GM21786 (cell line): ENCODE measurements at regions not wholly inside any gene's neighbourhood (a gene's known extent, or its start where the extent isn't known, plus 50 kb on each side); places are given as distances from the start of the nearest gene placed in this dataset.

Source experiments
- ATAC-seq: cut with Tn5 transposase; IDR thresholded peaks from one replicate; pipeline ENCODE4 v1.9.1; 2021; ENCODE audit not compliant: unreplicated experiment

- no peak for ATAC-seq
Measured at GRCh38 chr19:23855676-23856075, 59.0 kb upstream of the ZNF726 start.

DNA sequence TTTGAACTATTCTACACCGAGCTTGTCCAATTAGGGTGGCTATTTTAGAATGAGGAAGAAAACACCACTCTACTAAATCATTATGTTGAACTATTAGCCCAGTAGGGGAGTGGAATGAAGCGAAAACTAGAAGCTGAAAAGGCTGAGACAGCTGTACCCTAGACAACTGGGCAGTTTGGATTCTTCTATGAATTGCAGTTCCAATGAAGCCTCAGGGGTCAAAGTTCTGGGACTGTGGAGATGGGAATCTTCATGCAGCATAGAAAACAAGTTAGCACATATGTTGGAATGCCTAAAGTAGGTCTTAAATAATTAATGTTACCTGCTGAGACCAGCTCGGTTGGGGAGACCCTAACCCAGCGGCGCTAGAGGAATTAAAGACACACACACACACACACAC, 62.7 kb upstream of the ZNF726 start:
- ATAC-seq = no peak

DNA sequence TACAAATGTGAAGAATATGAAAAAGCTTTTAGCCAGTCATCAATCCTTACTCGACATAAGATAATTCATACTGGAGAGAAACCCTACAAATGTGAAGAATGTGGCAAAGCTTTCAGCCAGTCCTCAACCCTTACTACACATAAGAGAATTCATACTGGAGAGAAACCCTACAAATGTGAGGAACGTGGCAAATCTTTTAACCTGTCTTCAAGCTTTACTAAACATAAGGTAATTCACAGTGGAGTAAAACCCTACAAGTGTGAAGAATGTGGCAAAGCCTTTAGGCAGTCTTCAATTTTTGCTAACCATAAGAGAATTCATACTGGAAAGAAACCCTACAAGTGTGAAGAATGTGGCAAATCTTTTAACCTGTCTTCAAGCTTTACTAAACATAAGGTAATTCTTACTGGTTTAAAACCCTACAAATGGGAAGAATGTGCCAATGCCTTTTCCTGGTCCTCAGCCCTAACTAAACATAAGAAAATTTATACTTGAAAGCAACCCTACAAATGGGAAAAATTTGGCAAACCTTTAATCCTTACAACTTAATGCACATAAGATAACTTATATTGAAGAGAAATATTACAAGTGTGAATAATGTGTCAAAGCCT, 74.1 kb upstream of the ZNF681 start:
- ATAC-seq = no peak

- ATAC-seq = peak; percentile 45
Measured at GRCh38 chr19:23823952-23824389, 65.3 kb upstream of the ZNF681 start.

GRCh38 chr19:23822735-23823134, 64.0 kb upstream of the ZNF681 start:
- ATAC-seq = no peak

DNA sequence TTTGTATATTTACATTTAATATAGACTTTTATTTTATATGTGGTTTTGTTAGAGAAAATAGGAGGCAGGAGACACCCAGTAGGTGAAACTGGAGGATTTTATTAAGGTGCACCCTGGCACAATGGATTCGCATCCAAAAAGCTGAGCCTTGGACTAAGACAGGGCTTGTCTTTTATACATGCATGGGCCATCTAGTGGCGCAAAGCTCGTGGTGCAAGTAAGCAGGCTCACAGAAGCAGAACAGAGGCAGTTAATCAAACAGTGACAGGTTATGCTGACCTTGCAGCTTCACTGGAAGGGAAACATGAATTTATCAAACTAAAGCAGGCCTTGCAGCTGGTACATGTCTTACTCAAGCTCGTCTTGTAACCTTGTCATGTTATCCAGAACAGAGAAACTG, 58.8 kb upstream of the ZNF681 start:
- ATAC-seq = no peak

DNA sequence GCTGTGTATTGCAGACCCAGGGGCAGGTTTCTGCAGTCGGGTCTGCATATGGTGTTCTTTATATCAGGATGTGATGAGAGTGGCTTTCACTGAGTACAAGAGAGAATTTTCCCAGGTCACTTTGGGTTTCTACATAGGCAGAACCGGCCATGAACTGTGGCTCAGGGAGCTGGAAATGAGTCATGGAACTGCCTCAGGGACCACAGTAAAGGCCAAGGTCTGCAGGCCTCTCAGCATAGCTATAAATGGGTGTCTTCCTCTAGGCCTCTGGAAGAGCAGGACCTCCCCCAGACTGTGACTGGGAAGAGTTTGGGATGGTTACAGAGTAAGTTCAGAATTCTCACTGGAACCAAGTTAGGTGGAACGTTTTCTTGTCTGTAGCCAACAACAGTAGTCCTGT, 51.8 kb upstream of the ZNF681 start:
- no peak for ATAC-seq
